Gastrocnemius medialis (tissue), 4 donors: ENCODE measurements at regions not wholly inside any gene's neighbourhood (a gene's known extent, or its start where the extent isn't known, plus 50 kb on each side); places are given as distances from the start of the nearest gene placed in this dataset.
"Not testable (repeated sequence)": the region's sequence is repeated elsewhere in the genome, so short reads cannot be mapped to it uniquely, and the experiment has no call there.

Source experiments
- ATAC-seq, 2 donors: fragments of 150-250 bp; one replicate each; pipeline ENCODE4 v1.9.1; 2016
- DNase-seq, 2 donors: peaks; one replicate each; pipeline ENCODE4 v3.0.0-alpha.2; 2019
- H3K27ac ChIP-seq, 4 donors: fragments of 200-600 bp; sonication (generic); 1 replicate in 1 of 4; 2 replicates in 3 of 4; pipeline ENCODE4 v1.5.1; 2016 to 2018; ENCODE audit warnings: mild to moderate bottlenecking in 2 of 4, moderate library complexity in 1 of 4
- H3K27me3 ChIP-seq, 3 donors: fragments of 200-600 bp; sonication (generic) in 2 of 3; 1 replicate in 1 of 3; 2 replicates in 2 of 3; pipeline versions ENCODE4 v1.5.1 to v1.6.0; 2016 to 2019; ENCODE audit warnings: mild to moderate bottlenecking in 1 of 3, moderate library complexity in 1 of 3
- H3K36me3 ChIP-seq, 2 donors: fragments of 200-600 bp; sonication (generic) in 1 of 2; one replicate each; pipeline ENCODE4 v1.5.1; 2017 to 2018
- H3K4me1 ChIP-seq, 2 donors: fragments of 200-600 bp; sonication (generic) in 1 of 2; one replicate each; pipeline ENCODE4 v1.5.1; 2016 to 2017; ENCODE audit warnings: mild to moderate bottlenecking in 2 of 2
- H3K4me3 ChIP-seq, 4 donors: fragments of 200-600 bp; sonication (generic) in 3 of 4; 1 replicate in 1 of 4; 2 replicates in 3 of 4; pipeline ENCODE4 v1.5.1; 2016 to 2019; ENCODE audit warnings: mild to moderate bottlenecking in 2 of 4
- H3K9me3 ChIP-seq, 3 donors: fragments of 200-600 bp; sonication (generic) in 2 of 3; 1 replicate in 1 of 3; 2 replicates in 2 of 3; pipeline ENCODE4 v1.5.1; 2016 to 2019
- CTCF ChIP-seq, 5 experiments: fragments of 450-650 bp in 3 of 5; fragments of 200-600 bp in 2 of 5; sonication (generic) in 2 of 5; IDR thresholded peaks in 4 of 5; conservative IDR thresholded peaks in 1 of 5; 1 replicate in 4 of 5; 2 replicates in 1 of 5; pipeline ENCODE4 v1.5.1; 2016 to 2019; ENCODE audit warnings: antibody characterized with exemption in 5 of 5, mild to moderate bottlenecking in 3 of 5, moderate library complexity in 3 of 5
- POLR2A ChIP-seq, 2 donors: fragments of 450-650 bp; IDR thresholded peaks; one replicate each; pipeline ENCODE4 v1.6.1; 2017; ENCODE audit warnings: antibody characterized with exemption in 2 of 2, mild to moderate bottlenecking in 2 of 2, moderate library complexity in 2 of 2
- in situ Hi-C, 4 donors: fragments of 200-750 bp; cut with MboI; loops; one replicate each; pipeline versions ENCODE4 v1.15.0 to v1.8.0; 2017; ENCODE audit warnings: low sequenced_read_pairs in 4 of 4
- intact Hi-C: fragments of 100-400 bp; cut with DNase I; formaldehyde crosslinking; loops from one replicate; pipeline ENCODE4 v1.15.1; 2023; ENCODE audit warnings: low total_unique reads

DNA sequence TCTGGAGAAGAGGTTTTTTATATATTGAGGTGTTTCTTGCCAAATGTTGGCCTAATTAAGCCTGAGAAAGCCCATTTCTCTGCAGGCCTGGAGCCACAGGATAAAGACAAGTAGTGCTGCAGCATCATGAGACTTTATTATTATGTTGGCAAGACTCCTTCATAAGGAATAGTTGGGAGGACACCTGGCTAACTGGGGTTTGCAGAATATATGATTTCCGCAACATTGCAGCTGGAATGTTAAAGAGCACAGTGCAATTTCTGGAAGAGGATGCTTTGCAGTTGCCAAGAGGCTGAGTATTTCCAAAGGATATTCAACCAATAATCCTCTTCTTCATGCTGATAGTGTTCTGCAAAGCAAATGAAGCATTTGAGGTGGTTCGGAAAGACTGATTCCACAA lies 1512.8 kb upstream of the LRRTM3 start:
- Histone ChIP-seq H3K9me3 (no peaks in the 10 kb centered on the region), H3K27ac (no peak overlapping the region), H3K36me3 (no peaks in the 10 kb centered on the region), H3K4me1 (no peaks in the 10 kb centered on the region), H3K27me3 (no peaks in the 10 kb centered on the region), H3K4me3 (no peak overlapping the region)
- ATAC-seq = no peak
- no peak for DNase-seq
- TF ChIP-seq POLR2A (IDR thresholded peaks at IDR 0.05) (no peak), CTCF (IDR thresholded peaks at IDR 0.05 in 4 of 5, conservative IDR thresholded peaks at IDR 0.05 in 1 of 5) (no peak)
- intact Hi-C loops (no loop called here), in situ Hi-C loops (no loop called here)

- Histone ChIP-seq H3K27me3 (no peaks in the 10 kb centered on the region), H3K27ac (no peak overlapping the region), H3K9me3 (no peaks in the 10 kb centered on the region), H3K4me3 (no peak overlapping the region), H3K4me1 (no peaks in the 10 kb centered on the region), H3K36me3 (no peaks in the 10 kb centered on the region)
- in situ Hi-C loops (no loop called here), intact Hi-C loops (no loop called here)
- no peak for ATAC-seq
- no peak for TF ChIP-seq CTCF (IDR thresholded peaks at IDR 0.05 in 4 of 5, conservative IDR thresholded peaks at IDR 0.05 in 1 of 5)
- DNase-seq = no peak
Measured at GRCh38 chr10:65415318-65415717, 1510.5 kb upstream of the LRRTM3 start.

DNA sequence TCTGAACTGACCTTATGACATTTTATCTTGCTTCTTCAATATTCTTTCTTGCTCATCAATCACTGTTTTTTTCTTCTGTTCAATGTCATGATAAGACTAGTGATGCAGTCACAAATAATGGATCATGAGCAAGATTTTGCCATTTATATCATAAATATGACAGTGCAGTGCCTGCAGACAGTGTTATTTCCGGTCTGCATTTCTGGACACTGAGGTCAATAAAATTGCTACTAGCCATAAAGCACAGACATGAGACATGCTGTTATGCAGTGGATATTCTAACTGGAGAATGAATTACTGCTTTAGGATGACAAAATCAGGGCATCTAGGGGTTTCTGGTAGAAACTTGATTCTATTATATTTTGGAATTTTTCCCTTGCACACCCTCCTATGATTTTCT lies 1509.7 kb upstream of the LRRTM3 start:
- no peak for DNase-seq
- Histone ChIP-seq H3K9me3 (no peaks in the 10 kb centered on the region), H3K27ac (no peak overlapping the region), H3K4me3 (no peak overlapping the region), H3K4me1 (no peaks in the 10 kb centered on the region), H3K27me3 (no peaks in the 10 kb centered on the region), H3K36me3 (no peaks in the 10 kb centered on the region)
- no peak for ATAC-seq
- intact Hi-C loops (no loop called here), in situ Hi-C loops (no loop called here)
- TF ChIP-seq CTCF (IDR thresholded peaks at IDR 0.05 in 4 of 5, conservative IDR thresholded peaks at IDR 0.05 in 1 of 5) (no peak), POLR2A (IDR thresholded peaks at IDR 0.05) (no peak)

GRCh38 chr10:65419629-65420028 lies 1506.2 kb upstream of the LRRTM3 start:
- TF ChIP-seq POLR2A (IDR thresholded peaks at IDR 0.05) (no peak), CTCF (IDR thresholded peaks at IDR 0.05 in 4 of 5, conservative IDR thresholded peaks at IDR 0.05 in 1 of 5) (no peak)
- DNase-seq (no peak), ATAC-seq (no peak)
- Histone ChIP-seq H3K9me3 (no peaks in the 10 kb centered on the region), H3K27ac (no peak overlapping the region), H3K27me3 (no peaks in the 10 kb centered on the region), H3K4me1 (no peaks in the 10 kb centered on the region), H3K36me3 (no peaks in the 10 kb centered on the region), H3K4me3 (no peak overlapping the region)
- in situ Hi-C loops (no loop called here), intact Hi-C loops (no loop called here)

- intact Hi-C loops = no loop called here
- no peak for TF ChIP-seq POLR2A (IDR thresholded peaks at IDR 0.05)
- TF ChIP-seq CTCF (IDR thresholded peaks at IDR 0.05 in 4 of 5, conservative IDR thresholded peaks at IDR 0.05 in 1 of 5) = no peak
- Histone ChIP-seq H3K36me3 (no peaks in the 10 kb centered on the region), H3K9me3 (no peaks in the 10 kb centered on the region), H3K4me3 (no peak overlapping the region), H3K27ac (no peak overlapping the region), H3K4me1 (no peaks in the 10 kb centered on the region), H3K27me3 (no peaks in the 10 kb centered on the region)
- in situ Hi-C loops = no loop called here
- DNase-seq (no peak), ATAC-seq (no peak)
Measured at GRCh38 chr10:65423043-65423442, 1502.8 kb upstream of the LRRTM3 start.

- H3K4me3 ChIP-seq, H3K4me1 ChIP-seq, H3K27ac ChIP-seq, H3K9me3 ChIP-seq, ATAC-seq, H3K27me3 ChIP-seq, in situ Hi-C loops, DNase-seq, intact Hi-C loops, H3K36me3 ChIP-seq: not testable (repeated sequence)
Measured at GRCh38 chr10:65429381-65429780, 1496.5 kb upstream of the LRRTM3 start.
